HG02571 (cell line): ENCODE measurements at regions not wholly inside any gene's neighbourhood (a gene's known extent, or its start where the extent isn't known, plus 50 kb on each side); places are given as distances from the start of the nearest gene placed in this dataset.

ENCODE experiments used
- ATAC-seq: cut with Tn5 transposase; IDR thresholded peaks from one replicate; pipeline ENCODE4 v1.9.1; 2021; ENCODE audit warnings: mild to moderate bottlenecking, moderate library complexity; ENCODE audit not compliant: unreplicated experiment

DNA sequence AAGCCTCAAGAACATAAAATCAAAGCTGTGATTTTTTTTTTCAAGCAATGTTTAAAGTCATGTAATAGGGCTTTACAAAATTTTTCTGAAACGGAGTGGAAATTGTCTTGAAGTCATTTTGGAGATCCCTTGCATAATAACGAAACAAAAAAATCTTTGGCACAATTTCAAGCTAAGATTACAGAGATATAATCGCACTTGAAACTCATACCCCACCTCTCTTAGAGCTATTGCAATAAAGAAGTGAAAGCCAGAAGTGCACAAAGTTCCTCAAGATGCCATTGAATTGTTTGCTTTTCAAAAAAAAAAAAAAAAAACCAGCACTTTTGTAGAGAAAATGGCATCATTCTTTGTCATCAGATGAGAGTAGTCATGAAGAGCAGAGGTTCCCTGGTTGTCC, 152.3 kb downstream of the PAX3 start:
- no peak for ATAC-seq

DNA sequence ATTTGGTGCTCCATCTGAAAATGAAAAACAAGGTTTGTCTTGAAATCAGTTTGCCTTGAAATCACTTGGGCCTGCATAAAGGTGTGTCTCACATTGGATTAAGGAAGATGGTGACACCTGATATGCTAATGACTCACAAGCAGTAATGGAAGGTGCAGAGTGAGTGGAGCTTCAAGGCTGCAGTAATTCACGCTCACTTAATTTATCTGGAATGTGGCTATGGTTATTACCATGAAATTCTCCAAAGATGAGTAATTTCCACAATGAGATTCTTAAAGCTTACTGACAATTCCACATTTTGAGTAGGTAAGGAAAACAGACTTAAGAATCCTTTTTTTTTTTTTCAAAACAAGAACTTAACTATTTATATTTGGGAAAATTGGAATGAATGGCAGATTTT, 156.8 kb downstream of the PAX3 start:
- no peak for ATAC-seq

DNA sequence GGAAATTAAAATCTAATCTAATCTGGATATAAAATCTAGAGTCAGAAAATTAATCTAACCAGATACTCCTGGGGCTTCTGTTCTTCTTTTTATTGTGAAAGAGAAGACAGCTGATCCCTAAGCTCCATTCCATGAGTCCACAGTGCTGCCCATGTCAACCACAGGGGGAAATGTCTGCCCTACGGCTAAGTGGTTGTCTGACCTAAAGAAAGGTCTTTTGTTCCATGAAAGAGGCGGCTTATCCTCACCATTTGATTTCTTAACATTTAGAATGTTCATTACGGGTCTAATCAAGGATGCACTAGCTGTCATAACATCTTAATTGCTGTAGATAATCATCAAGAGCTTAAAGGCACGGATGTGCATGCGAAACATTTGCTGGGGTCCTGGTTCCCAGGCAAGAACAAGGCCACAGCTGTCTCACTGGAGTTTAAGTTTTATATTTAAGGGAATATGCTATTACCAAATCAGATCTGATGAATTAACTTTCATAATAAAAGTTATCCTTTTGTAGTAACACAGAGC, 162.6 kb downstream of the PAX3 start:
- ATAC-seq, result no peak

DNA sequence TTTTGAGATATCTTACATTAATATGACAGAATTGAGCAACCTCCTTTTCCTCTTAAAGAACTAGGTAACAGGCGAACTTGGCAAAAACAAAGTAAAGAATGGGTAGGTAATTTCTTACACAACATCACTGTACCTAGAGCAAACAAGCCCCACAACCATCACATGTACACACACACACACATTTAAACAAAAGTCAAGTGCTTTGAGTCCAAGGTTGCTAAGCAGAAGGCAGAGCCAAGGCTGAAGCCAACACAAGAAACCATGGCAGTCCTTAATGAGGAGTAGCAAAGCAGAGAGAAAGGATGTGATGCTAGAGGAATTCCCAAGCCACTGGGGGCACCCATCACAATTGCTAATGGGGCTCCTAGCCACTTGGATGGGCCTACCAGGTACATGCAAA, 164.1 kb downstream of the PAX3 start:
- no peak for ATAC-seq

DNA sequence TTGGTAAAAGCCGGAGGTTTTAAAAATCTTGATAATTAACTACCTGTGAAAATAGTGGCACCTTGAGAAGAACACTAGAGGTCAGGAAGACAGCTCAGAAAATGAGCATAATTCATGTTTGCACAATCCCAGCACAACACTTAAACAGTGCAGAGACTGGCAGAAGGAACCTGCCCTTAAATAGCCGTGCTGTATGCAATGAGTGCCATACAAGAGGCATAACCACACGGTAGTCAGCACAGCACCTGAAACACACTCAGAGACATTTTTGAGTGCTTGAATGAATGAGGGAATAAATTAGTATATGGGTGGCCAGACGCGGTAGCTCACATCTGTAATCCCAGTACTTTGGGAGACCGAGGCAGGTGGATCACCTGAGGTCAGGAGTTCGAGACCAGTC, 164.9 kb downstream of the PAX3 start:
- ATAC-seq, result no peak

DNA sequence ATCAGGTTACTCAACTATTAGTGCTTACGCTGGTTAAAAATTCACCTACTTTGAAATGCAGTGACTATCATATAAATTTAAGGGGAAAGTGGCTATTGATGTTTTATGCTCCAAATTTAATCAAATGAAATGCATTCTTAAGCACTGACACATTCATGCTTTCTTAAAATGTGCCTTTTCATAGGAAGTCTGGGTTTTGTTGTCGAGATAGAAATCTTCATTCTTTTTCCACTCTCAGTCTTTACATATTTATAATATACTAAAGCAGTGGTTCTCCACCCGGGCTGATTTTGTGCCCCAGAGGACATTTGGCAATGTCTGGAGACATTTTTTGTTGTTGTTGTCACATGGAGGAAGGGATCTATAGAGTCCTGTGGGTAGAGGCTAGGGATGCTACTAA, 167.9 kb downstream of the PAX3 start:
- no peak for ATAC-seq

DNA sequence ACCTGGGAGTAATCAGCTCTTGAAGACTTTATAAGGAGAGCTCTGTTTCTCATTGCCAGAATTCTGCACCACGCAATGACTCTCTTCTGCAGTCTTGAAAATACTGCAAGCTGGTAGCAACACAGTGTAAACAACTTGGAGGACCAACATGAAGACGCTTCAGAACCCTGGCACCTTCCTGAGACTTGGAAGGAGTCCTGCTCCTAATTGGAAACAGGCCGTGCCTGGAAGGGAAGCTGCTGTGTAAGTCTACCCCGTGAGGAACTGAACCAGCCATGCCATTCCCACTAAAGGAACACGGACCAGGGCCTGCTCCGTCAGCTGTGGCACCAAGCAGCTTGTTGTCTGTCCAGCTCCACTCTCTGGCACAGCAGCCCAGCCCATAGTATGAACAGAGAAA, 171.1 kb downstream of the PAX3 start:
- ATAC-seq, result no peak

DNA sequence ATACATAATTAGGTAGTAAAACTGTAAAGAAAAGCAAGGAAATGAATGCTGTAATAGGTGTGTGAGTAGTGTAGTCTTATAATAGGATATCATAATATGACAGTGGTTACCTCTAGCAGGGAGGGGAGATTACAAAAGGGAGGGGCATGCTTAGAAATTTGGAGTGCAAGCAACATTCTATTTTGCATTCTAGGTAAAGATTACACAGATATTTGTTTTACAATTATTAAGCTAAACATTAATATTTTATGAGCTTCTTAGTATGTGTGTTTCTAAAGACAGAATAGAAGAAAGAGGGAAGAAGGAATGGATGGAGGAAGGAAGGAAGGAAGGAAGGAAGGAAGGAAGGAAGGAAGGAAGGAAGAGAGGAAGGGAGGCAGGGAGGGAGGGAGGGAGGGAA, 177.9 kb downstream of the PAX3 start:
- ATAC-seq, result no peak

DNA sequence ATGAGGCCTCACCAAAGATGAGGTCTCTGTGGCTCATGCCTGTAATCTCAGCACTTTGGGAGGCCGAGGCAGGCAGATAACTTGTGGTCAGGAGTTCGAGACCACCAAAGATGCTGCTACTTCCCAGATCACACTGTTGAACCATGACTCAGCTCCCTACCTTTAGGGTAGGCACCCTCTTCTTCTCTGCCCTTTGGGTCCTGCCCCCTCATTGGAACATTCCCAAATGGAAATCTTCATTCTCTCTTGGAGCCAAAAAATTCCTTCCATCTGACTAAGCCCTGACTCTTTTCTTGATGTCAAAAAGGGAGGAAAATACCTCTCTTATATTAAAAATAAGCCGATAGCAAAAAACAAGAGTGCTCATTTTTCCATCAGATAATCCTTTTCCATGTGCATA, 183.5 kb downstream of the PAX3 start:
- no peak for ATAC-seq

DNA sequence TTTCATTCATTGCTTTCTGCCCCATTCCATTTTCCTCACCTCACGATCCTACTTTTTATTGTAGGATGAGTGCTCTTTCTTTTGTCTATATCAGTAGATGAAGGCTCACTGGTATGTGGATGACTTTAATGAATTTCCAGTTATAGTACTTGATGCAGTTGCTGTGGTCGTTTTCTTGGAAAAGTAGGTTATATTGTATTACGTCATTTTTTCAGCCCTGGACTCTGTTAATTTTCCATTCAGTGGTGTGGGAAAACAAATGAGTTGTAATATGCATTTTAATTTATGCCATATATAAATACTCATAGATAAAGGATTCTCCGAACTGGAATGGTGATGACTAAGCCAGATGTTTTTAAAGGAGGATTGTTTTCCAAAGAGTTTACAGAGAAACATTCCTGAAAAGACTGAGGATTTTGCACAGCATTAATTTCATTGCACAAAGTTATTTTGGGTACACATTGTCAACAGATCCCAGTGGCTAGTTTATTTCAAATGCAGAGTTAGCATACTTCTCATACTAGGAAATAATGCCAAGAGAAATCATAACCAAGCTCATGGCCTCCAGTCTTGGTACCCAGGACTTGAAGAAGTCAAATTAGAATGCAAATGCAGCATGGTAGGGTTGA, 189.7 kb downstream of the PAX3 start:
- no peak for ATAC-seq

DNA sequence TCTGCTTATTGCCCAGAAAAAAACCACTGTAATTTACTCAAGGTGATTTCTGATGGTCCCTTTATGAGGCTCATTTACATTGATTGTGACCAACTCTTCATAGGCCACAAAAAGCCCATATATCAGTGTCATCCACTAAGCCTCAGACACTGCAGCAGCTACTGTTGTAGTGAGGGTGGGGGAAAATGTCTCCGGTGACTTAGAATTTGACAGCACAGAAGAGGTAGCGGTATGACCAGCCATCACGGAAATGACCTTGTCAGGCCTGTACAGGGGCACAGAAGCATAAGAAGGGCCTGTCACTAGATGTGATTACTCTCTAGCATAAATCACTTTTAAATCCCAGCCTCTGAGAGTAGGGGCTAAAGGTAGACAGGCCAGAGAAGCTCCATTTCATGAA, 190.3 kb downstream of the PAX3 start:
- ATAC-seq, result no peak

DNA sequence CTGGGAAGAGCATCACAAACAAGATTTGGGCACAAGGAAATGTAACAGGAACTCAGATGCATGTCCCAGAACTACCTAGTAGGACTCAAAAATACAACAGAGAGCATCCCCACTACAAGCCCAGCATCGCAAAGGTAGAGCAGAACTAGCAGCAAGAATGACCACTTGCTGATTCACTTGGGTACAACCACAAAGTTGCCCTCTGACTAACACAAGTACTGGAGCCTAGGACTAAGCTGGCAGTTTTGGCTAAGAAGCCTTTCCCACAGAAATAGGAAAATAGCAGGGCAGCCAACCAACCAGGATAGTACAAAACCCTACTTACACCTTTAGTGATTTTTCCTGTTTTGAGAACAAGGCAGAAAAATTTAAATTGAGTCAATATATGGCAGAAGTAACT, 193.8 kb downstream of the PAX3 start:
- no peak for ATAC-seq

DNA sequence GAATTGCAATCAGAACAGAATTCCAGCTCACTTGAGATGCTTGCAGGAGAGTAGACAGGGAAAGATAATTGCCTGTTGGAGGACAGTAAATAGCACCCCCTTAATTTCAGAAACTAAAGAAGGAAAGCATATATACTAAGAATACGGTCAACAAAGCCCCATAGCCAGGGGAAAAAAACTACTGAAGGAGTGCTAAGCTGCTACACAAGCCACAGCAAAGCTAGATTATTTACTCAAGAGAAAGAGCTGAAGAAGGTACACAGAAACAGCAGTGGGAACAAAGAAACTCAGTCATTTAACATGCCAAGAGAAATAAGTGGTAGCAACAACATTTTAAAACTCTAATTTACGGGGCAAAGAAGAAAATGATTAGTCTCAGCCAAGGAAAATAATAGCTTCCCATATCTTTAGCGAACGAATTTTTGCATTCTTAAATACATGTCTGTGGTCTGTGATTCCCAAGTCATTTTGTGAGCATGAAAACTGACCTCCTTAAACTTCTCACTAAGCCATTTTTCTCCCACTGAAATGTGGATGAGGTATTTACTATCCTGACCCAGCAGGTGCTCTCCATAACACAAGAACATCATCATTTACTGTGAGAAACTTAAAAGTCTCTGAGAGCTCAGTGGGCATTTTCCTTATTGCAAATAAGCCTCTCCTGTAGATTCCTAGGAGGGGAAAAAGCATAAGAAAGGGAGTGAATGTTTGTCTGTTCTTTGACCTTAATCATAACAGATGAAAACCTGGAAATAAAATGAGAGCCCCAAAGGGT, 196.0 kb downstream of the PAX3 start:
- ATAC-seq, result no peak

DNA sequence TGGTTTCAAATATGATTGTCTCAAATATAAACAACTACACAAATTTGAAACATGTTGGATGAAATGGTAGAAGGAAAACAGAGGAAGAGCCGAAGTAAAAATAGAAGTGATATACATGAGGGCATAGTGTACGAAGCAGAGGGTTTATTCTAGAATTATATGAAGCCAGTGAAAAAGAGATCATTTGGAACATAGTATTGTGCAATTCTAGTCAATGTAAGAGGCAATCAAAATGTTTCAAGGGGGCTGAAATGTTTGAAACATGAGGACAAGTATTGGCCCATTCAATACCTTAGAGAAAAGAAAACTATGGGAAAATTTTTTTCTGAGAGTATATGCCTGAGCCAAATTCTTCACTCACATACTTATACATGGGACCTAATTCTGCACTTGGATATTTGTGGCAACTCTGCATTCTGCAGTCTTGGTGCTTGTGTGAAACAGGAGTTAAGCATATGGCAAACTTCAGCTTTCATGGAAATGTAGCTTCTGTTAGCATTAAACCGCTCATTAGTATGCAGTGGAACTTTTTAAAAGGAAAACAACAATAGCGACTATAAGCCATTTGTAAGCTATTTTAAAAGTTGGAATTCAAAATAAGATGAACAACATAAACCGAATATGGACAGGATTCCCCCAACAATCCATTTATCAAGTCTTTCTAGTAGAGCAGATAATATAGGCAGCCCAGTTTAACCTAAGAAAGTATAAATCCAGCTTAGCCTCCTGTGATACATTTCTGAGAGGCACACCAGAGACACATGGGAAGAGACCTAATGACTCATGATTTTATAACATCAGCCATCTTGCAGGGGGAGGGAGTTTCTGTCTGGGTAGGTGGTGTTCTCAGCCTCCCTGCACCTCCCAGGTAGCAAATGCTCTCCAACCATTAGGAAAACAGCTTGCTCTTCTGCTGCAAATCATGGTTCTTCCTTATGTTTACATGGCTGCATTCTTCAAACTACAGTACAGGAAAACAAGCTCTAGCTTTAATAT, 197.8 kb downstream of the PAX3 start:
- ATAC-seq, result no peak

DNA sequence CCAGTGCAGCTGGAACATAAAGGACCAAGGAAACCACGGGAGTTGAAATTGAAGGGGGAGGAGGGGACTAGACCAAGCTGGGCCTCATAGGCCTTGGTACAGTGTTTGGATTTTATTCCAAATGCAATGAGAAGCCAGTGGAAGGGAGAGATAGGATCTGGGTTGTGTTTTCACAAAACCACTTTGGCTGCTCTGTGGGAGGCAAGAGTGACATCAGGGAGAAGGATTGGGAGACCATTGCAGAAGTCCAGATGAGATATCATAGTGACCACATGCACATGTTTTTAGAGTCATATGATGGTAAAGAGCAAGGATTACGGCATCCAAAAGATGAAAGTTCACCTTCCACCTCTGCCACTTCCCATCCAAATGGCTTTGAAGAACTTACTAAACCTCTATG, 210.2 kb downstream of the PAX3 start:
- ATAC-seq, result no peak

DNA sequence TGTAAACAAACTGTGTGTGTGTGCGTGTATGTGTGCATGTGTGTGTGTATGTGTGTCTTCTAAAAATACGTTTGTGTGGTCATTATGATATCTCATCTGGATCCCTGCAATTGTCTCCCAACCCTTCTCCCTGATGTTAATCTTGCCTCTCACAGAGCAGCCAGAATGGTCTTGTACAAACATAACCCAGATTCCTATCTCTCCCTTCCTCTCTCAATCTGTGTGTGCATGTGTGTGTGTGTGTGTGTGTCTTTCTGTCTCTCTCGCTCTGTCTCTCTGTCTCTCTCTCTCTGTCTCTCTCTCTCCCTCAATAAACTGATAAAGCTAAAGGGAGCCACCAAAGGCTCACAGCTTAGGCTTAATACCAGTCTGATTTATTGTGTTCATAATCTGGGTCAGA, 210.8 kb downstream of the PAX3 start:
- ATAC-seq, result no peak

DNA sequence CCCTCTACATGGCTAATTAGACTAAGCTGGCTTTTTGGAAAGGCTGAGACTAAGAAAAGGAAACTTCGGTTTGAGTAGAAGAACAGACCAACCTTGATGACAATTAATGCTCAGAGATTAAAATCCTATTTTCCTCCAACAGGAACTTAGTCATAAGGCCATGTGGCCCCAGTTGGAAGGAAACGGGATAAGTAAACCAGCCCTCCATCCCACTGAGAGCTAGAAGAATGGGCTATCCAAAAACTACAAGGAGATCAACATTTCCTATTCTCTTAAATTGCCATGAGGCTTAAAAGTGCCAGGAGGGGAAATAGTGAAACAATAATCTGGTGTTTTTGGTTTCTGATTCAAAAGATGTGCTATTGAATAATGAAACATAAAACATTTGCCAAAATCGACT, 216.6 kb downstream of the PAX3 start:
- ATAC-seq, result no peak

DNA sequence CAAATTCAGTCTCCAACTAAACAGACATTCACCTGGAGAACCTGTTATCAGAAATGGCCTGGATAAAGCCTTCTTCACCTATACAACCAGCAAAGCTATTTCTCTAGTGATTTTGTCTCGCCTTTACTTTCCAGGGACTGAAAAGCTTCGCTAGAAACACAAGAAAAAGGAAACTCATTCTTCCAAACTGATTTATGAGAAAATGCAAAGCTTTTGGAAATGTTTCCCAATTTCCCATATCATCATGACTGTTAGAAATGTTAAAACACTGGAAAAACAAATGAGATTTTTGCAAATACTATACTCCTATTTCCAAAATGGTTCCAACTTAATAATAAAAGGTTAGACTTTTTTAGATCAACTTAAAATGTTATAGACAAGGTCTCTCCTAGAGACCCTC, 218.7 kb downstream of the PAX3 start:
- no peak for ATAC-seq

DNA sequence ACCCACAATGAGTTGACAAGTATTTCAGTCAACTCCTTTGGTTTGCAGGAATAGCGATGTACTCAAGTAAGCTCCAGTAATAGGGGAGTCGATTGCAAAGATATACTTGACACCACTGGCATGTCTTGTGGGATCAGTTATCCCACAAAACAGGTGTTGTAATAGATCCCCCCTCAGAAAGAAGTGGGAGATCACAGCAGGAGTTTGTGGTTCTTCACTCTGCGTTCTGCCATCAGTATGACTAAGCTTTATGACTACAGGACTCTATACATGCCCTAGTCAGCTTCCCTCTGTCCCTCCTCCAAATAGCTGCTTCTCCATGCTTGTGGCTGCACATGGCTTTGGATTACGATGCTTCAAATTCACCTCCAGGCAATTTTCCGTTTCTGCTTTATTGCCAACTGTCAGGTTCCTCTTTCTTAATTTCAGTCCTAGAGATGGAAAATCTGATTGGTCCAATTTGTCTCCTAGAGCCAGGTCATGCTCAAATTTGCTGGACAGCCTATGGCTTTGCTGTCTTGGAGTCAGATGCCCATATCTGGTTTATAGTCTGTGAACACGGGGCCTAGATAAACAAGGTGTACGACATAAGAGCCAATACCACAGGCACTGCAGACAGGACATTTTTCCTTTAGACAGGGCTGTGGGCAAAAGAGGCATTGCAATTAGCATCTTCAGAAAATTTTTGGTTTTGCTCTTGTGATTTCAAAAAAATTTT, 221.7 kb downstream of the PAX3 start:
- no peak for ATAC-seq

DNA sequence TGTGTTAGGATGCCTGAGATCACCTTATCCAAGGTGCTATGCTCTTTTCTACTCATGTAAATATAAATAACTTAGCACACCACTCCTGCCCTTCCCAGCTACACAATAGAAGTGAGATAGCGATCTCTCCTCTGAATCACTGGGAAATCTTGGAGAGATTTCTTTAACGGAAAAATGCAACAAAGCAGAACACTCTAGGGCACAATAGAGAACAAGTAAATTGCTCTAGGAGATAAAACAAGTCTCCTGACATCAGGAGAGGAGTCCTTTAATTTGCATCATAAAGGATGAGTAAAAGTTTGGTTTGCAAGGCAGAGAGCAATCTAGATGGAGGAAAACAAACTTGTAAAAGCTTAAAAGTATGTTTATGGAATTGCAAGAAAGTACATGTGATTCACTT, 224.1 kb downstream of the PAX3 start:
- no peak for ATAC-seq

DNA sequence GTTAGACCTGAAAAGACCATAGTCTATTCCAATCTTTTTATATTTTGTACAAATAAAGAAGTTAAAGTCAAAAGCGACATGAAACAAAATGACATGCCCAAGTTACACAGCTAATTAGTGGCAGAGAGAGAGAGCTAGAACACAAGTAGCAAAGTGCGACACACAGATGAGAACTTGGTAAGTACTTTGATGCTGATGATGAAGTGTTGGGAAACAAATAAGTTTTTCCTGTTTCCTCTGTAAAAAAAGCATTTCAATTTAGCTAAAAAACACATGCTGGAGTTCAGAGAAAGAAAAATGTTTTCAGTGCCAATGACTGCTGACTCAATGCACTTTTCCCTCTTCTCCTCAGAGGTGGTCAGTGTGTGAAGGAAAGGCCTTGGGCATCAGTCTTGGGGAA, 226.9 kb downstream of the PAX3 start:
- no peak for ATAC-seq
